Stimulated activated naive B cell treated with anti-CD40 and anti-IgM and Interleukin-4, amounts not matched to agents 10 μg/mL and 1 μg/mL and 100 μg/mL, for 72 hours (primary cell): ENCODE measurements at regions not wholly inside any gene's neighbourhood (a gene's known extent, or its start where the extent isn't known, plus 50 kb on each side); places are given as distances from the start of the nearest gene placed in this dataset.
"Not testable (repeated sequence)": the region's sequence is repeated elsewhere in the genome, so short reads cannot be mapped to it uniquely, and the experiment has no call there.

ENCODE experiments used
- ATAC-seq, 2 donors: fragments of 150-1000 bp; cut with Tn5 transposase; replicated peaks; 2 replicates each; pipeline ENCODE4 v1.10.0; 2021; ENCODE audit warnings: moderate library complexity in 1 of 2
- DNase-seq: peaks from one replicate; pipeline ENCODE4 v3.0.0; 2021
- H3K27ac Mint-ChIP-seq: one replicate; pipeline ENCODE4 v1.8.0; 2022; ENCODE audit warnings: mild to moderate bottlenecking, mixed read lengths
- H3K27me3 Mint-ChIP-seq, 2 donors: one replicate each; pipeline ENCODE4 v1.8.0; 2022; ENCODE audit warnings: mixed read lengths in 2 of 2
- H3K36me3 Mint-ChIP-seq, 2 donors: one replicate each; pipeline ENCODE4 v1.8.0; 2022; ENCODE audit warnings: mixed read lengths in 2 of 2, mild to moderate bottlenecking in 1 of 2
- H3K4me1 Mint-ChIP-seq, 2 donors: one replicate each; pipeline ENCODE4 v1.8.0; 2022; ENCODE audit warnings: mixed read lengths in 2 of 2, mild to moderate bottlenecking in 1 of 2
- H3K4me3 Mint-ChIP-seq, 2 donors: one replicate each; pipeline ENCODE4 v1.8.0; 2022; ENCODE audit warnings: mild to moderate bottlenecking in 2 of 2, mixed read lengths in 2 of 2, moderate library complexity in 1 of 2
- H3K9me3 Mint-ChIP-seq, 2 donors: one replicate each; pipeline ENCODE4 v1.8.0; 2022; ENCODE audit warnings: mixed read lengths in 2 of 2, mild to moderate bottlenecking in 1 of 2

- H3K27ac Mint-ChIP-seq, DNase-seq, H3K36me3 Mint-ChIP-seq: not testable (repeated sequence)
Measured at GRCh38 chr7:73244782-73245311, 63.8 kb downstream of the NSUN5 start.

GRCh38 chr7:73234994-73235717 is 73.5 kb downstream of the NSUN5 start:
- DNase-seq = peak; percentile 93
- not testable (repeated sequence) for H3K9me3 Mint-ChIP-seq, H3K27ac Mint-ChIP-seq, H3K4me3 Mint-ChIP-seq, H3K4me1 Mint-ChIP-seq, H3K27me3 Mint-ChIP-seq, H3K36me3 Mint-ChIP-seq
- peak; percentile 91 to 94 for ATAC-seq

More at GRCh38 chr7:73244782-73245311, 63.8 kb downstream of the NSUN5 start:
- not testable (repeated sequence) for H3K4me1 Mint-ChIP-seq, H3K9me3 Mint-ChIP-seq, H3K4me3 Mint-ChIP-seq, H3K27me3 Mint-ChIP-seq, ATAC-seq

GRCh38 chr7:73225745-73226144 is 82.9 kb downstream of the NSUN5 start:
- H3K4me1 Mint-ChIP-seq, H3K27me3 Mint-ChIP-seq, H3K4me3 Mint-ChIP-seq, H3K9me3 Mint-ChIP-seq, DNase-seq, H3K27ac Mint-ChIP-seq, H3K36me3 Mint-ChIP-seq, ATAC-seq: not testable (repeated sequence)

- not testable (repeated sequence) for H3K4me1 Mint-ChIP-seq, H3K4me3 Mint-ChIP-seq, H3K27me3 Mint-ChIP-seq, H3K9me3 Mint-ChIP-seq, DNase-seq, H3K36me3 Mint-ChIP-seq, H3K27ac Mint-ChIP-seq
- peak; percentile 39 to 45 for ATAC-seq
Measured at GRCh38 chr7:73221724-73222123, 86.9 kb downstream of the NSUN5 start.

- H3K27ac Mint-ChIP-seq, H3K4me3 Mint-ChIP-seq, DNase-seq, H3K9me3 Mint-ChIP-seq, H3K36me3 Mint-ChIP-seq, H3K4me1 Mint-ChIP-seq, H3K27me3 Mint-ChIP-seq: not testable (repeated sequence)
- ATAC-seq = peak; percentile 52 to 58
Measured at GRCh38 chr7:73220766-73221370, 87.8 kb downstream of the NSUN5 start.

GRCh38 chr7:73220357-73220756 is 88.3 kb downstream of the NSUN5 start:
- H3K4me1 Mint-ChIP-seq, H3K27ac Mint-ChIP-seq, DNase-seq, H3K36me3 Mint-ChIP-seq, H3K4me3 Mint-ChIP-seq, H3K27me3 Mint-ChIP-seq, H3K9me3 Mint-ChIP-seq: not testable (repeated sequence)
- ATAC-seq = peak; percentile 95 to 96

GRCh38 chr7:73218802-73219201 is 89.8 kb downstream of the NSUN5 start:
- ATAC-seq, H3K27ac Mint-ChIP-seq, H3K27me3 Mint-ChIP-seq, DNase-seq, H3K4me3 Mint-ChIP-seq, H3K4me1 Mint-ChIP-seq, H3K36me3 Mint-ChIP-seq, H3K9me3 Mint-ChIP-seq: not testable (repeated sequence)

GRCh38 chr7:73216046-73216675 is 92.5 kb downstream of the NSUN5 start:
- not testable (repeated sequence) for H3K36me3 Mint-ChIP-seq, H3K4me3 Mint-ChIP-seq, H3K4me1 Mint-ChIP-seq, H3K27ac Mint-ChIP-seq, ATAC-seq, H3K27me3 Mint-ChIP-seq, H3K9me3 Mint-ChIP-seq, DNase-seq

GRCh38 chr7:73215232-73215631 is 93.4 kb downstream of the NSUN5 start:
- H3K27me3 Mint-ChIP-seq, H3K9me3 Mint-ChIP-seq, H3K4me1 Mint-ChIP-seq, H3K4me3 Mint-ChIP-seq, H3K36me3 Mint-ChIP-seq, H3K27ac Mint-ChIP-seq, DNase-seq: not testable (repeated sequence)
- peak in 1 of 2 donors; percentile 13 for ATAC-seq

- not testable (repeated sequence) for H3K27me3 Mint-ChIP-seq, H3K36me3 Mint-ChIP-seq, ATAC-seq, H3K4me3 Mint-ChIP-seq, H3K4me1 Mint-ChIP-seq, H3K27ac Mint-ChIP-seq, H3K9me3 Mint-ChIP-seq
- peak; percentile 33 for DNase-seq
Measured at GRCh38 chr7:73214471-73214870, 94.2 kb downstream of the NSUN5 start.

GRCh38 chr7:73213076-73213475 is 95.5 kb downstream of the NSUN5 start:
- ATAC-seq = peak; percentile 72 to 77
- H3K4me1 Mint-ChIP-seq, H3K4me3 Mint-ChIP-seq, H3K27me3 Mint-ChIP-seq, H3K9me3 Mint-ChIP-seq, H3K36me3 Mint-ChIP-seq: not testable (repeated sequence)
- peak overlapping the region; percentile 42 for H3K27ac Mint-ChIP-seq
- peak; percentile 87 for DNase-seq

- DNase-seq, ATAC-seq, H3K4me3 Mint-ChIP-seq, H3K27ac Mint-ChIP-seq, H3K4me1 Mint-ChIP-seq, H3K9me3 Mint-ChIP-seq, H3K36me3 Mint-ChIP-seq, H3K27me3 Mint-ChIP-seq: not testable (repeated sequence)
Measured at GRCh38 chr7:73205594-73205993, 103.0 kb downstream of the NSUN5 start.

GRCh38 chr7:73204898-73205297 is 103.7 kb downstream of the NSUN5 start:
- not testable (repeated sequence) for H3K36me3 Mint-ChIP-seq, ATAC-seq, H3K9me3 Mint-ChIP-seq, H3K27ac Mint-ChIP-seq, H3K4me3 Mint-ChIP-seq, H3K4me1 Mint-ChIP-seq, H3K27me3 Mint-ChIP-seq, DNase-seq

- ATAC-seq = peak; percentile 82 to 87
- H3K9me3 Mint-ChIP-seq, H3K36me3 Mint-ChIP-seq: not testable (repeated sequence)
Measured at GRCh38 chr7:73203312-73203711, 105.3 kb downstream of the NSUN5 start.

GRCh38 chr7:73201264-73201663 is 107.4 kb downstream of the NSUN5 start:
- H3K27ac Mint-ChIP-seq, H3K27me3 Mint-ChIP-seq, DNase-seq, ATAC-seq, H3K9me3 Mint-ChIP-seq, H3K4me3 Mint-ChIP-seq, H3K36me3 Mint-ChIP-seq, H3K4me1 Mint-ChIP-seq: not testable (repeated sequence)

More at GRCh38 chr7:73203312-73203711, 105.3 kb downstream of the NSUN5 start:
- not testable (repeated sequence) for H3K4me1 Mint-ChIP-seq, DNase-seq, H3K27ac Mint-ChIP-seq, H3K4me3 Mint-ChIP-seq, H3K27me3 Mint-ChIP-seq
